Kidney tubule cell (primary cell): ENCODE measurements at regions not wholly inside any gene's neighbourhood (a gene's known extent, or its start where the extent isn't known, plus 50 kb on each side); places are given as distances from the start of the nearest gene placed in this dataset.
A peak's percentile ranks its signal among the peaks of the same experiment; 100 is the strongest.

Experiments used
- DNase-seq: peaks from one replicate; pipeline ENCODE4 v3.0.0-alpha.2; 2018; ENCODE audit warnings: low spot score

- no peak for DNase-seq
Measured at GRCh38 chr1:82279241-82279640, 478.5 kb downstream of the ADGRL2 start.

DNA sequence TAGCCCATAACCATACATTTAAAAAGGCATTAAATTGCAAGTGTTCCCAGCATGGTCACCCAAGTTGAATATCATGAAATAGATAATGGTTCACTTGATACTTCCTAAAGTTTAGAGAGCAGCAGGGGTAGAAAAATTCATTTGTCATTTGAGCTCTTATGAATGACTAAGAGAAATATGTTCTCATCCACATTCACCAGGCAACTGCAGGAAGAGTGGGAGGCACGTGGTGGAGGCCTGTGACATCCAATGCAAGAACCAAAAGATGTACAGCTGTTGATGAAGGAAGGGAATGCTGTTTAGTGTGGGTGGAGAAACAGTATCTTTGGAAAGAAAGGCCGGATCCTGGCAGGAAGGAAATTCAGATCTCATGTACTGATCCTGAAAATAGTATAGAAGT, 473.1 kb downstream of the ADGRL2 start:
- DNase-seq: no peak

DNA sequence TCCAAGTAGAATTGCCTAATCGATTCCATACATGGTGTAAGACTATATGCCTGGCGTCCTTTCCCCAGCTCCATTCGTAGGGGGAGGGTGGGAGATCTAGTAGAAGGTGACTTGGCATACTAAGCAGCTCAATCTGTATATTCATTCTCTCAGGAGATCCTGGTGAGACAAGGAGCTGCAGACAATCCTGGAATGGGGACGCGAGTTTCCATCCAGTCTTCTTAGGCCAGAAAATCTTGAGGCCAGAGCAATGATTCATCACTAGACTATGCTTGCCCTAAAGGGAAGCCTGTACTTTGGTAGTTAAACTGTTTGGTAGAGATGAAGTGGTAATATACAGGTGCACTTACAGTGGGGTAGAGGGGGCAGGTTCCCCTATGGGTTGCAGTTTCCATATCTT, 468.7 kb downstream of the ADGRL2 start:
- DNase-seq: peak; percentile 42

- DNase-seq: no peak
Measured at GRCh38 chr1:82268826-82269225, 468.1 kb downstream of the ADGRL2 start.

DNA sequence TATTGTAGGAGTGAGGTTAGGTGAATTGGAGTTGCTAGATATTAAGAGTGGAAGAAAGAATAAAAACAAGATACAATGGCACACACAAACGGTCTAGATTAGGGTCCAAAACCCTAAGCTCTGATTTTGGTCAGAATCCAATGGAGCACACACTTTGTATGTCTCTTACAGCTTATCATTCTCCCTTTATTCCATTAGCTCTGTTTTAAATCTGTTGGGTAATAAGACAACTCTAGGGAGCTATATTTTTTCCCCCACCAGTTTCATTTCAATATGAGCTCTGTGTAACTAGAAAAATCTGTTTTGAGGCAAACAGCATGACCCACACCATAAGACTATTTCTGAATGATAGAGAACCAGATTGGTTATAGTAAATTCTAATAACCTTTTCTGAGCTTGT, 465.6 kb downstream of the ADGRL2 start:
- DNase-seq: no peak

- DNase-seq: no peak
Measured at GRCh38 chr1:82265436-82265835, 464.7 kb downstream of the ADGRL2 start.

GRCh38 chr1:82264802-82265201, 464.1 kb downstream of the ADGRL2 start:
- no peak for DNase-seq

GRCh38 chr1:82263396-82263795, 462.7 kb downstream of the ADGRL2 start:
- DNase-seq: no peak

DNA sequence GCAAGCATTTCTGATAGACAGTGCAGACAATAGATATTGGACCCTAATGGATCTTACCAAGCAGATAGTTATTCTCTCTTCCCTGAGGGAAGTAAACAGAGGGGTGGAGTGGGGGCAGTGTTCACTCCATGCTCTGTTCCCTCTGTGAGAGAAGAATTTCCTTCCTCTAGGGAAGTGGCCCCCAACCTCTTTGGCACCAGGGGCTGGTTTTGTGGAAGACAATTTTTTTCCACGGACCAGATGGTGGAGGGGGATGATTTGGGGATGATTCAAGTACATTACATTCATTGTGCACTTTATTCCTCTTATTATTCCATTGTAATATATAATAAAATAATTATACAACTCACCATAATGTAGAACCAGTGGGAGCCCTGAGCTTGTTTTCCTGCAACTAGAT, 459.9 kb downstream of the ADGRL2 start:
- no peak for DNase-seq

DNA sequence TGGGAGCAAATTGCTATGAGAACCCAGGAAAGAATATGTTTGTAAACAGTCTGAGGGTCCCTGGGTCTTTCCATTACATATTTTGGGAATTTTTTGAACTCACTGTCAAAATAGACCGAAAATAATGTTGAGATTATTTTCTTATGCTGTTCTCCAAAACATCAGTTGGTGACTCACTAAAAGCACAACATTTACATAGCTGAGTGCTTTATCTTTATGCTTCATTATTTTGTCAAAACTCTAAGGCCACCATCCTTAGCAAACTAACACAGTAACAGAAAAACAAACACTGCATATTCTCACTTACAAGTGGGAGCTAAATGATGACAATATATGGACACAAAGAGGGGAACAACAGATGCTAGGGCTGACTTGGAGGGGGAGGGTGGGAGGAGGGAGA, 459.3 kb downstream of the ADGRL2 start:
- no peak for DNase-seq

DNA sequence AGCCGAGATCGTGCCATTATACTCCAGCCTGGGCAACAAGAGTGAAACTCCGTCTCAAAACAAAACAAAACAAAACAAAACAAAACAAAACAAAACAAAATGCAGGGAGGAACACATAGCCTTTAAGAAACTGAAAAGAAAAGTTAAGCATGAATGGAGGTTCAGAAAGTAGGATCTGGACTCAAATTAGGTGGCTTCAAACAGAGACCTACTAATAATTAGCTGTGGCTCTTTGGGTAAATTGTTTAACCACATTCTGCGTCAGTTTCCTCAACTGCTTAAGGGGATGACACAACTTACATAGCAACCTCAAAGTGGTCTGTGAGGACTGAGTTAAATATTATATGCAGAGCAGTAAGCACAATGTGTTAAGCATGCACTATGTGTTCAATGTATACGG, 458.2 kb downstream of the ADGRL2 start:
- DNase-seq: no peak

DNA sequence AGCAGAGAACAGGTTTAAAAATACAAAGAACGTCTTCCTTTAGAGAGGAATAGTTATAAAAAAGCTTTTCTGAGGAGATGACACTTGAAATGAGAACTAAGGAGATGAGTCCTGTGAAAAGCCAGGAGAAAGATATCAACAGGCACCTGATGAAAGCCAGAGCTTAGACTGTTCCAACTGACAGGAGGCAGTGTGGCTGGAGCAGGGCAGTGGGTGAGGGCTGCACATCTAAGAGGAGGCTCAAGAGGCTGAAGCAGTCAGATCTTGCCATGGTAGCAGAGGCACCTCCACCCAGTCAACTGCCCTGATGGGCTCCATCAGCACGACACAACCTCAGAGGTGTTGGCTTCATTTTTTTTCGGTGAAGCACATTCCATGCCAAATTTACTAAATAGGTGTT, 445.3 kb downstream of the ADGRL2 start:
- no peak for DNase-seq

DNA sequence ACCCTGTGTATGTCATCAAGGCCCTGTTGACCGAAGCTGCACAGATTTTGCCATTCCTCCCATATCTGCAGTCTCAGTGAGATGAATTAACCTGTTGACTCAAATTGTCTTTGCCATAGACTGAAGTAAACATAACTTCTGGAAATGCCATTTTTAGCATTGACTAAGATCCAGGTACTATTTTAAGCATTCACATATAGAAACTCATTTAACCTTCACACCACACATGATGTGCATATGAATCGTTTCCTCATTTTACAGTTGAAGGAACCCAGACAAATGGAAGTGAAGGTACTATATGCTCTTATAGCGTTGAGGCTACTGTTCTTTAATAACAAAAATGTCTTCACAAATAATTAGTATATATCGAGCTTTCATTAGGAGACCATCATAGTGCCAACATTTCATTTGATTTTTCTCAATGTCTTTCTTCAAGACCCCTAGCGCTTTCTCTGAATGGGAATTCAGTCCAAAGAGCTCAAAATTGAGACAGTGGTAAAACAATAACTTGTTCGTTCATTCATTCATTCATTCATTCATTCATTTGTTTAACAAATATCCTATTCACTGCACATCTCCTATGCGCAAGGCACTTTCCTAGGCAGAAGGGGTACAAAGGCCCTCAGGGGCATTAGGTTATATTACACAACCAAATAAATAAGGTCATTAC, 444.7 kb downstream of the ADGRL2 start:
- no peak for DNase-seq

- no peak for DNase-seq
Measured at GRCh38 chr1:82240571-82240970, 439.8 kb downstream of the ADGRL2 start.

- no peak for DNase-seq
Measured at GRCh38 chr1:82230667-82231066, 429.9 kb downstream of the ADGRL2 start.

- peak; percentile 15 for DNase-seq
Measured at GRCh38 chr1:82227306-82228095, 426.8 kb downstream of the ADGRL2 start.

GRCh38 chr1:82226186-82226505, 425.4 kb downstream of the ADGRL2 start:
- DNase-seq: no peak

DNA sequence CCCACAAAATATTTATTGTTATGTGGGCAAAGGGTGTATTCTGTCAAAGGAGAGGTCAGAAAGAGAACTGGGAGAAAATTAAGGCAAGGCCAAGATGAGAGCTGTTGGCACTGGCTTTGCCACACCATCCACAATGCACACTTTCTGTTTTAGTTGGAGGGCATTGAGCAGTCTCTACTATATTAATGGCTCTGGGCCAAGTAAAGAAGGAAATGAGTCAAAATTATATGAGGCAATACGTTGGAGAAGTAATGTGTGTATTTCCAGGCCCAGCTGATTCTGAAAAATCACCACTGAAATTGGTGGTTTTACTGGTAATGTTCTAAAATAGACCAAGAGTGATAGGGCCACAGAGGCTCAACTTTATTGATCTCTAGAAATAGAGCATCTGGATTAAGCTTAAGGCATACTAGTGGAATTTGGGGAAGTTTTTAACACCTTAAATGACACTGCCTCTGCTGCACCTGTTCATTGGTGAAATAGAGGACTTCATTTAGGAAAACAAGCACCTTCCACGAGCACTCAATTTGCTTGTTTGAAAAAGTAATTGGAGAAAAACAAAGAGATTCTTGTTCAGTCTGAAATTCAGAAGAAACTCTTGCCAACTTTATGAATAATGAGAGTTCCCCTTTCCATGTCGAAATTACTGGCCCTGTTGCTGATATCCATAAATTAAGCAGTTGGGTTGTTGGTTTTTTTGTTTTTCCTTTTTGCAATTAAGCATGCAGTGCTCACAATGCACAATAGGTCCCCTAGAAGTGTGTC, 424.9 kb downstream of the ADGRL2 start:
- DNase-seq: peak; percentile 65

DNA sequence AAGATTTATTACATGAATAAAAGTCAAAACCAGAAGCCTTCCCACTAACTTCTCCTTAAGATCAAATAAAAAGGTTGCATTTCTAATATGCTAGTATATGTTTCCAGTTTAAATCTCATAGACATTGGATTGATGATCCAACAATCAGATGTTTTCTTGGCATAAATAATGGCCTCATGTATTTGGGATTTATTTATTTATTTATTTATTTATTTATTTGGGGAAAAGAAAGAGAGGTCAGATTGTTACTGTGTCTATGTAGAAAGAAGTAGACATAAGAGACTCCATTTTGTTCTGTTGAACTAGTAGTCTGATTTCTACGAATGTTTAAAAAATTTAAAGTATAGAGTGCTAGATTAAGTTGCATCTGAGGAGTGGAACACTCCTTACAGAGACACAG, 422.4 kb downstream of the ADGRL2 start:
- no peak for DNase-seq

DNA sequence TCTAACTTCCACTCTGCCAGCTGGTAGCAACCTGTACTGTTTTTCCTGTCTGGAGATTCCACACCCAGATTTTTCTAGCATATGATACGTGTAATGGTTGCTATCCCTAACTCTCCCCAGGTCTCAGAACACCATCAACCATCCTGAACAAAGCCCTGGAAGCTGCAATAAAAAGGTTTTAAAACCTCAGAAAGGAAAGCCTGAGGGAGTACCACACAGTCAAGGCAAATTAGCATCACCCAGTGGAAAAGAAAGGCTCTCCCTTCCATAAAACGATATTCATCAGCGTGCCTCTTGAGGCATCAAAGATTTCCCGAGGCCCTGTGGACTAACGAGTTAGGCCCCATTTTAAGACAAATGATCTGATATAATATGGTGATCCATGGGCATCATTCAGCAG, 421.0 kb downstream of the ADGRL2 start:
- DNase-seq: no peak

DNA sequence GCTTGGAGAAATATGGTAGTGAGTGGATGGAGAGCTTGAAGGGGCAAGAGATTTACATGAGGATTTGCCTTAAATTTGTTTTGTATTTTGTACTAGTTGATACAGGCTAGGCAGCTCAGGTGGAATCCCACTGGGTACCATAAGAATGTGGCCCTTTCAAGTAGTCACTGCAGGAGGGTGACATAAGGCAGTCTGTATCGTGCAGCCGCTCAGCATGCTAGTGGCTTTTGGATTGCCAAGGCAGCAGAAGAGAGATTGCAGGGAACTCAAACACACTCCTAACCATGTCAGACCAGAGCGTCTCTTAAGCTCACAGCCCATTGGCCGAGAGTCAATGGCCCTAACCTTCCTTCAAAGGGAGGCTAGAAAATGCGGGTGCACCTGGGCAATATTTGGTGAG, 420.0 kb downstream of the ADGRL2 start:
- no peak for DNase-seq

GRCh38 chr1:82219841-82220240, 419.1 kb downstream of the ADGRL2 start:
- DNase-seq: no peak

GRCh38 chr1:82218846-82219245, 418.1 kb downstream of the ADGRL2 start:
- no peak for DNase-seq
